Right lobe of liver (tissue), 6 donors: ENCODE measurements at regions not wholly inside any gene's neighbourhood (a gene's known extent, or its start where the extent isn't known, plus 50 kb on each side); places are given as distances from the start of the nearest gene placed in this dataset.
A peak's percentile ranks its signal among the peaks of the same experiment; 100 is the strongest.

Experiments used
- ATAC-seq, 4 donors: fragments of 200-7000 bp; cut with Tn5 transposase; one replicate each; pipeline ENCODE4 v1.9.1; 2020; ENCODE audit warnings: mild to moderate bottlenecking in 4 of 4, moderate library complexity in 4 of 4
- DNase-seq, 3 donors: peaks; one replicate each; pipeline ENCODE4 v3.0.0-alpha.2; 2020
- H3K27ac ChIP-seq, 3 donors: fragments of 200-600 bp; one replicate each; pipeline ENCODE4 v1.8.0; 2022
- H3K27me3 ChIP-seq, 2 donors: fragments of 200-600 bp; one replicate each; pipeline ENCODE4 v1.8.0; 2022
- H3K36me3 ChIP-seq, 4 donors: fragments of 200-600 bp; sonication (generic) in 1 of 4; one replicate each; pipeline versions ENCODE4 v1.5.1 to v1.8.0; 2017 to 2022; ENCODE audit warnings: control low read depth in 1 of 4
- H3K4me1 ChIP-seq, 4 donors: fragments of 200-600 bp; sonication (generic) in 1 of 4; one replicate each; pipeline versions ENCODE4 v1.5.1 to v1.8.0; 2017 to 2022; ENCODE audit warnings: control low read depth in 1 of 4
- H3K4me3 ChIP-seq, 3 donors: fragments of 200-600 bp; one replicate each; pipeline ENCODE4 v1.8.0; 2022
- H3K9me3 ChIP-seq, 4 donors: fragments of 200-600 bp; sonication (generic) in 1 of 4; one replicate each; pipeline versions ENCODE4 v1.5.1 to v1.8.0; 2017 to 2022; ENCODE audit warnings: control low read depth in 1 of 4
- POLR2A ChIP-seq: fragments of 450-650 bp; IDR thresholded peaks from one replicate; pipeline ENCODE4 v1.6.1; 2017; ENCODE audit warnings: antibody characterized with exemption, mild to moderate bottlenecking
- WGBS: methylation state at CpG from one replicate; pipeline ENCODE4 v1.1.6; 2018; ENCODE audit warnings: low coverage, low lambda C conversion rate; ENCODE audit not compliant: insufficient coverage; ENCODE audit errors: missing lambda C conversion rate; 5-methylcytosine and 5-hydroxymethylcytosine counted together
- intact Hi-C, 2 donors: fragments of 100-400 bp; cut with DNase I; formaldehyde crosslinking; loops; one replicate each; pipeline versions ENCODE4 v1.11.2 to v1.14.1; 2022
- TF ChIP-seq, protein P1 (sequence below), 4 donors: fragments of 200-600 bp in 3 of 4; fragments of 450-650 bp in 1 of 4; IDR thresholded peaks; one replicate each; pipeline versions ENCODE4 v1.5.1 to v1.8.0; 2016 to 2022; ENCODE audit warnings: antibody characterized with exemption in 4 of 4, mild to moderate bottlenecking in 2 of 4
- donor health status: DM: no; HTN: yes; CAD: no.
- donor health status: DM: no; HTN: no; CAD: no.
- donor health status: DM: no; HTN: no; CAD: no.
- donor health status: DM: no; HTN: yes; CAD: no.
- donor health status: DM: no; HTN: yes; CAD: no.

DNA sequence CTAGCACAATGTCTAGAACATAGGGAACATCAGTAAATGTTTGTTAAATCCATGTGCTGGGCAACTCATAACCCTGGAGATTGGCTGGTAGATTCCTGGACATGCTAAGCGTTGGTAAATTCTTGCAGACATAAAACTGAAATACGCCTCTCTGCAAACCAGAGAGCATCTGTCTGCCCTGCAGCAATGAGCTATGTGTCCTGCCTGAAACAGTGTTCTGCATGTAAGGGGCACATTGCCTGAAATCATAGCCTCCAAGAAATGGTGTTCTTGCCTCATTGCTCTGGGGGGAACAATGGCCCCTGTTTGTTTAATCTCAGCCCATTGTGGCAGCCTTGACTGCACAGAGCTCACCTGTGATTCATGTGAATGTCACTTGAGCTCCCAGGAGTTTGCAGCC, 113.5 kb upstream of the CCL2 start:
- Histone ChIP-seq H3K36me3 (no peaks in the 10 kb centered on the region), H3K4me3 (no peak overlapping the region), H3K27ac (no peak overlapping the region), H3K4me1 (no peaks in the 10 kb centered on the region), H3K27me3 (no peaks in the 10 kb centered on the region), H3K9me3 (no peaks in the 10 kb centered on the region)
- WGBS, result 68% methylated on average over 2 of the region's 2 CpGs
- TF ChIP-seq, protein P1, sequence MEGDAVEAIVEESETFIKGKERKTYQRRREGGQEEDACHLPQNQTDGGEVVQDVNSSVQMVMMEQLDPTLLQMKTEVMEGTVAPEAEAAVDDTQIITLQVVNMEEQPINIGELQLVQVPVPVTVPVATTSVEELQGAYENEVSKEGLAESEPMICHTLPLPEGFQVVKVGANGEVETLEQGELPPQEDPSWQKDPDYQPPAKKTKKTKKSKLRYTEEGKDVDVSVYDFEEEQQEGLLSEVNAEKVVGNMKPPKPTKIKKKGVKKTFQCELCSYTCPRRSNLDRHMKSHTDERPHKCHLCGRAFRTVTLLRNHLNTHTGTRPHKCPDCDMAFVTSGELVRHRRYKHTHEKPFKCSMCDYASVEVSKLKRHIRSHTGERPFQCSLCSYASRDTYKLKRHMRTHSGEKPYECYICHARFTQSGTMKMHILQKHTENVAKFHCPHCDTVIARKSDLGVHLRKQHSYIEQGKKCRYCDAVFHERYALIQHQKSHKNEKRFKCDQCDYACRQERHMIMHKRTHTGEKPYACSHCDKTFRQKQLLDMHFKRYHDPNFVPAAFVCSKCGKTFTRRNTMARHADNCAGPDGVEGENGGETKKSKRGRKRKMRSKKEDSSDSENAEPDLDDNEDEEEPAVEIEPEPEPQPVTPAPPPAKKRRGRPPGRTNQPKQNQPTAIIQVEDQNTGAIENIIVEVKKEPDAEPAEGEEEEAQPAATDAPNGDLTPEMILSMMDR (IDR thresholded peaks at IDR 0.05), result no peak
- no peak for TF ChIP-seq POLR2A
- no peak for DNase-seq
- ATAC-seq, result no peak
- intact Hi-C loops, result loop anchor here in 1 of 2 donors (10.0 kb wide), 1 partner anchor 67 kb away; no protein-coding TSS in a partner anchor

DNA sequence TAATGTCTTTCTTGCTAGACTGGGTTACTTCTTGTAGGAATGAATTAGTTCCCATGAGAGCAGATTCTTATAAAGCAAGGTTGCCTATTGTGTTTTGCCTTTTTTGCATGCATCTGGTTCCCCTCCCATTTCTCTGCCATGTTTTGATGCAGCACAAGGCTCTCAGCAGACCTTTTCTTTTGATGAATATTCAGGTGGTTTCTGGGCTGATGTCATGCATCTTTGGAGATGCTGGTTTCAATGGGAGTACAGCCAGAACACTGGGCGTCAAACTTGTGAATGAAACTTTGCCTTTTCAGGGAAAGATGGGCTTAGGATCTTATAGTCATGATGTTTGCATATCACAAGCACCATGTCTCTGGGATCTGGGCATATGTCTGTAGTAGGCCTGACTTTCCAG, 111.7 kb upstream of the CCL2 start:
- no peak overlapping the region for H3K4me3 ChIP-seq
- no peaks in the 10 kb centered on the region for H3K36me3 ChIP-seq
- no peak overlapping the region for H3K27ac ChIP-seq
- DNase-seq, result no peak
- no peaks in the 10 kb centered on the region for H3K4me1 ChIP-seq
- WGBS, result 80% methylated on average over 1 of the region's 1 CpG
- H3K27me3 ChIP-seq, result no peaks in the 10 kb centered on the region
- TF ChIP-seq, protein P1 (IDR thresholded peaks at IDR 0.05), result no peak
- TF ChIP-seq POLR2A, result no peak
- no peak for ATAC-seq
- intact Hi-C loops, result loop anchor here in 1 of 2 donors (10.0 kb wide), 1 partner anchor 69 kb away; no protein-coding TSS in a partner anchor
- H3K9me3 ChIP-seq, result no peaks in the 10 kb centered on the region

DNA sequence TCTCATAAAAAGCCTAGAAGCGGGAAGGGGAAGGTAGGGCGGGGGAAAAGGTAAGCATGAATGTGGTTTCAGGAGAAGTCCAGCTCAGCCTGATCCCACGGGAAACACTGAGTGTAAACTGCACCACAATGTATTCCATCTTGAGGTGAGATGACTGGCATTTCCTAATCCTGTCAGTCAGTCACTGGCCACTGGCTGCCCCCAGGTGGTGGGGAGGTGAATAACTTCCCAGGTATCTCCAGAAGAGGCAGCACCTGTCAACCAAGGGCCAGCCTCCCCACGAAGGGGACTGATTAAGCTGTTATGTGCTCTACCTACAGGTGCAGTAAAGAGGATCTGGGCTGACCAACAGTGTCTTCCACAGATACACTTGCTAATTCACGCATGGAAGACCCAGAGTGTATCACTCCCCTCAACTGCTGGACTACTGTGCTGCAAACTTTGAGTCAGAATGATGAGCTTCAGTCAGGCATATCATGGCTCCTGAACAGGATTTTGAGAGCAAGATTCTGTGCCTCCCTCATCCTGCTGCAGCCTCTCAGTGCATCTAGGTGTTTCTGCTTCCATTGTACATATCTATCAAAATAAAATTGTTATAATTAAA, 108.5 kb upstream of the CCL2 start:
- Histone ChIP-seq H3K9me3 (no peaks in the 10 kb centered on the region), H3K4me3 (no peak overlapping the region), H3K36me3 (no peaks in the 10 kb centered on the region), H3K27ac (no peak overlapping the region), H3K27me3 (no peaks in the 10 kb centered on the region), H3K4me1 (no peaks in the 10 kb centered on the region)
- DNase-seq (peak; percentile 51 to 77 (median 74)), ATAC-seq (peak; percentile 74 to 95 (median 94))
- intact Hi-C loops, result loop anchor here in 1 of 2 donors (10.0 kb wide), 1 partner anchor 72 kb away; no protein-coding TSS in a partner anchor
- 32% methylated on average over 4 of the region's 5 CpGs for WGBS
- no peak for TF ChIP-seq POLR2A
- TF ChIP-seq, protein P1 (IDR thresholded peaks at IDR 0.05), result peak; percentile 38 to 88 (median 80)

DNA sequence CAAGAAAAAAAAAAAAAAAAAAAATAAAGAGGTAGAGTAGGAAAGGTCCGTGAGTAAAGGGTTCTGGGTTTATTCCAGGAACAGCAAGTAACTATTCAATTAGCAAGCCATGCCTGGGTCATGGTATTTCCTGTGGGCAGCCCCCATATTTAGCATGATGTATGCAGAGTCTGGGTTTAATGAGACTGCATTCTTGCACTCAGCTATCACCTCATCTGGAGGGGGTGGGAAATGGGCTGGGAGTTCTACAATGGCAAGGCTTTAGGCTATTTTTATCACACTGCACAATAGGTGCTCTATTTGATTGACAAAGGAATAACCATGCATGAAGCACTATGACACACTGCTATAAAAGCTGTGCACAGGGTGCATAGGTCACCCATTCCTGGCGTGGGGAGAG, 104.0 kb upstream of the CCL2 start:
- 52% methylated on average over 2 of the region's 2 CpGs for WGBS
- H3K4me1 ChIP-seq, result no peaks in the 10 kb centered on the region

More for the DNA sequence above, 104.0 kb upstream of the CCL2 start:
- no peak overlapping the region for H3K4me3 ChIP-seq
- H3K36me3 ChIP-seq, result no peaks in the 10 kb centered on the region
- intact Hi-C loops, result no loop called here
- no peak overlapping the region for H3K27ac ChIP-seq
- no peak for DNase-seq
- TF ChIP-seq POLR2A, result no peak
- TF ChIP-seq, protein P1 (IDR thresholded peaks at IDR 0.05), result no peak
- H3K27me3 ChIP-seq, result no peaks in the 10 kb centered on the region
- no peak for ATAC-seq
- no peaks in the 10 kb centered on the region for H3K9me3 ChIP-seq
